HG02870 (cell line): ENCODE measurements at regions not wholly inside any gene's neighbourhood (a gene's known extent, or its start where the extent isn't known, plus 50 kb on each side); places are given as distances from the start of the nearest gene placed in this dataset.
"Not testable (repeated sequence)": the region's sequence is repeated elsewhere in the genome, so short reads cannot be mapped to it uniquely, and the experiment has no call there.

ENCODE experiments used
- ATAC-seq: cut with Tn5 transposase; IDR thresholded peaks from one replicate; pipeline ENCODE4 v1.9.1; 2021; ENCODE audit warnings: mild to moderate bottlenecking, moderate library complexity; ENCODE audit not compliant: unreplicated experiment

- no peak for ATAC-seq
These were observed 414.7 kb upstream of the PROX1 start for GRCh38 chr1:213572912-213573647.

- ATAC-seq = no peak
These were observed 414.1 kb upstream of the PROX1 start for GRCh38 chr1:213573648-213574009.

GRCh38 chr1:213582976-213583567 lies 404.7 kb upstream of the PROX1 start:
- ATAC-seq = no peak

- ATAC-seq = no peak
These were observed 403.5 kb upstream of the PROX1 start for GRCh38 chr1:213584272-213584671.

GRCh38 chr1:213585402-213585801 lies 402.4 kb upstream of the PROX1 start:
- ATAC-seq = no peak

- ATAC-seq = no peak
These were observed 401.7 kb upstream of the PROX1 start for GRCh38 chr1:213585959-213586586.

- no peak for ATAC-seq
These were observed 401.2 kb upstream of the PROX1 start for GRCh38 chr1:213586587-213586972.

- no peak for ATAC-seq
These were observed 391.0 kb upstream of the PROX1 start for GRCh38 chr1:213596729-213597128.

- ATAC-seq = no peak
These were observed 389.5 kb upstream of the PROX1 start for GRCh38 chr1:213598263-213598662.

- ATAC-seq = no peak
These were observed 386.9 kb upstream of the PROX1 start for GRCh38 chr1:213600879-213601278.

- ATAC-seq = not testable (repeated sequence)
These were observed 386.1 kb upstream of the PROX1 start for GRCh38 chr1:213601705-213602104.

- ATAC-seq = no peak
These were observed 384.8 kb upstream of the PROX1 start for GRCh38 chr1:213602796-213603486.

GRCh38 chr1:213604477-213604876 lies 383.3 kb upstream of the PROX1 start:
- ATAC-seq = no peak

- no peak for ATAC-seq
These were observed 382.0 kb upstream of the PROX1 start for GRCh38 chr1:213605732-213606131.

GRCh38 chr1:213606252-213606820 lies 381.4 kb upstream of the PROX1 start:
- no peak for ATAC-seq

- no peak for ATAC-seq
These were observed 374.2 kb upstream of the PROX1 start for GRCh38 chr1:213613549-213613948.

GRCh38 chr1:213615226-213615916 lies 372.4 kb upstream of the PROX1 start:
- no peak for ATAC-seq

- ATAC-seq = no peak
These were observed 370.6 kb upstream of the PROX1 start for GRCh38 chr1:213617133-213617532.

- no peak for ATAC-seq
These were observed 369.7 kb upstream of the PROX1 start for GRCh38 chr1:213618094-213618493.

- ATAC-seq = no peak
These were observed 368.7 kb upstream of the PROX1 start for GRCh38 chr1:213619026-213619425.

- no peak for ATAC-seq
These were observed 366.7 kb upstream of the PROX1 start for GRCh38 chr1:213621077-213621476.
